CD4-positive, alpha-beta T cell treated with Interleukin-21 for 1 hour (primary cell): ENCODE measurements at regions not wholly inside any gene's neighbourhood (a gene's known extent, or its start where the extent isn't known, plus 50 kb on each side); places are given as distances from the start of the nearest gene placed in this dataset.

Experiments
- DNase-seq: peaks from one replicate; pipeline ENCODE4 v3.0.0-alpha.2; 2020

- no peak for DNase-seq
These were observed 76.1 kb upstream of the PITRM1 start for GRCh38 chr10:3248526-3249306.

- no peak for DNase-seq
These were observed 72.8 kb upstream of the PITRM1 start for GRCh38 chr10:3245395-3245794.

GRCh38 chr10:3241967-3242650 lies 69.5 kb upstream of the PITRM1 start:
- no peak for DNase-seq

- DNase-seq = no peak
These were observed 68.8 kb upstream of the PITRM1 start for GRCh38 chr10:3241274-3241921.

GRCh38 chr10:3239920-3240894 lies 67.6 kb upstream of the PITRM1 start:
- DNase-seq = no peak

- peak; percentile 71 for DNase-seq
These were observed 66.7 kb upstream of the PITRM1 start for GRCh38 chr10:3239066-3239919.

GRCh38 chr10:3238115-3238871 lies 65.7 kb upstream of the PITRM1 start:
- no peak for DNase-seq

GRCh38 chr10:3237530-3237929 lies 64.9 kb upstream of the PITRM1 start:
- no peak for DNase-seq

GRCh38 chr10:3236644-3237404 lies 64.2 kb upstream of the PITRM1 start:
- no peak for DNase-seq

- DNase-seq = no peak
These were observed 63.5 kb upstream of the PITRM1 start for GRCh38 chr10:3235996-3236510.

GRCh38 chr10:3235395-3235794 lies 62.8 kb upstream of the PITRM1 start:
- no peak for DNase-seq

- DNase-seq = no peak
These were observed 61.0 kb upstream of the PITRM1 start for GRCh38 chr10:3233486-3233990.

- no peak for DNase-seq
These were observed 59.6 kb upstream of the PITRM1 start for GRCh38 chr10:3231951-3232730.

- no peak for DNase-seq
These were observed 57.2 kb upstream of the PITRM1 start for GRCh38 chr10:3229815-3230214.

- DNase-seq = no peak
These were observed 56.0 kb upstream of the PITRM1 start for GRCh38 chr10:3228629-3228945.

GRCh38 chr10:3226960-3227744 lies 54.6 kb upstream of the PITRM1 start:
- DNase-seq = no peak

- no peak for DNase-seq
These were observed 53.0 kb upstream of the PITRM1 start for GRCh38 chr10:3225561-3225960.

- DNase-seq = no peak
These were observed 51.7 kb upstream of the PITRM1 start for GRCh38 chr10:3224241-3224640.
